CD4-positive, alpha-beta T cell (primary cell): ENCODE measurements at regions not wholly inside any gene's neighbourhood (a gene's known extent, or its start where the extent isn't known, plus 50 kb on each side); places are given as distances from the start of the nearest gene placed in this dataset.

ENCODE experiments used
- ATAC-seq: fragments of 200-7000 bp; cut with Tn5 transposase; one replicate; pipeline ENCODE4 v1.10.0; 2022; ENCODE audit warnings: mild to moderate bottlenecking; ENCODE audit not compliant: poor library complexity
- CTCF ChIA-PET: fragments of 350-600 bp; sonication (Branson Sonifier 250); formaldehyde crosslinking; loops from one replicate; lab custom pipeline; 2021; ENCODE audit warnings: antibody characterized with exemption, inconsistent platforms; lab: Charles Lee
- POLR2A ChIA-PET: fragments of 350-600 bp; sonication (Branson Sonifier 250); formaldehyde crosslinking; loops from one replicate; lab custom pipeline; 2021; ENCODE audit warnings: antibody characterized with exemption, inconsistent platforms; lab: Charles Lee
- DNase-seq, 14 experiments: peaks; one replicate each; pipeline ENCODE4 v3.0.0-alpha.2; 2013 to 2020; ENCODE audit warnings: mixed read lengths in 2 of 14
- H3K27ac ChIP-seq, 2 donors: one replicate each; pipeline versions ENCODE4 v1.5.1 to v1.7.0; 2013; ENCODE audit warnings: low read length in 2 of 2, low read depth in 1 of 2, mild to moderate bottlenecking in 1 of 2
- H3K27me3 ChIP-seq, 2 experiments: 1 replicate in 1 of 2; 2 replicates in 1 of 2; pipeline versions ENCODE4 v1.6.1 to v1.7.0; 2013; ENCODE audit warnings: low read length in 2 of 2, control low read depth in 1 of 2, mild to moderate bottlenecking in 1 of 2, moderate library complexity in 1 of 2; ENCODE audit not compliant: insufficient read depth in 2 of 2, control insufficient read depth in 1 of 2
- H3K36me3 ChIP-seq: one replicate; pipeline ENCODE4 v1.6.1; 2013; ENCODE audit warnings: low read length, control low read depth; ENCODE audit not compliant: insufficient read depth
- H3K4me1 ChIP-seq: one replicate; pipeline ENCODE4 v1.6.1; 2013; ENCODE audit warnings: low read length, control low read depth; ENCODE audit not compliant: insufficient read depth
- H3K4me3 ChIP-seq: one replicate; pipeline ENCODE4 v1.5.1; 2013; ENCODE audit warnings: mild to moderate bottlenecking, low read length, moderate library complexity
- H3K9me3 ChIP-seq, 2 experiments: 1 replicate in 1 of 2; 2 replicates in 1 of 2; pipeline versions ENCODE4 v1.6.1 to v1.7.0; 2013; ENCODE audit warnings: low read length in 2 of 2, mild to moderate bottlenecking in 2 of 2, control low read depth in 1 of 2, moderate library complexity in 1 of 2; ENCODE audit not compliant: control insufficient read depth in 1 of 2, insufficient read depth in 1 of 2
- H3K27ac Mint-ChIP-seq: one replicate; pipeline ENCODE4 v1.8.0; 2020; ENCODE audit warnings: mixed read lengths
- H3K27me3 Mint-ChIP-seq: one replicate; pipeline ENCODE4 v1.8.0; 2021; ENCODE audit warnings: mixed read lengths
- H3K36me3 Mint-ChIP-seq: one replicate; pipeline ENCODE4 v1.8.0; 2021; ENCODE audit warnings: low read depth, mixed read lengths
- H3K4me1 Mint-ChIP-seq: one replicate; pipeline ENCODE4 v1.8.0; 2021; ENCODE audit warnings: low read depth, mixed read lengths
- H3K4me3 Mint-ChIP-seq: one replicate; pipeline ENCODE4 v1.8.0; 2020; ENCODE audit warnings: mild to moderate bottlenecking, mixed read lengths
- H3K9me3 Mint-ChIP-seq: one replicate; pipeline ENCODE4 v1.8.0; 2020; ENCODE audit warnings: mixed read lengths
- intact Hi-C, 2 experiments: fragments of 100-400 bp; cut with DNase I in 1 of 2; cut with micrococcal nuclease in 1 of 2; formaldehyde crosslinking; loops; one replicate each; pipeline versions ENCODE4 v1.15.1 to v1.9.0; 2023 to 2025; cut with DNase I, micrococcal nuclease
- TF ChIP-seq, protein P1 (sequence below): fragments of 200-600 bp; IDR thresholded peaks from one replicate; pipeline ENCODE4 v1.8.0; 2022; ENCODE audit warnings: antibody characterized with exemption, mild to moderate bottlenecking

DNA sequence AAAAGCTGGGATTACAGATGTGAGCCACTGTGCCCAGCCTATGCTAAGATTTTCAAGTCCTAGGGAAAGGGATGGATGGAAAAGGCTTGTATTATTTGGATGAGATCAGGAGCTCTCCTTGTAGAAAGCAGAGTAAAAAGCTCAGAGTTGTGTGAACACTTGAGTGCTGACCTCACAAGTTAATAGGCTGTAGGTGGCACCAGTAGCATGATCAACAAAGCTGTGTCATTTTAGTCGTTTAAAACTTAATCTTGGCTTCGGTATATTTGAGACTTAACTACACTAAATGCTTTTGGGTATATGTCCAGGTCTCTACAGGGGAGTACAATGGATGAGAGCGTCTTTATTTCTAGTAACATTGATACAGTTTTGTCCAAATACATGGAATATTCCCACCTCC lies 264.2 kb downstream of the TMEM38B start:
- ATAC-seq, result no peak
- H3K9me3 ChIP-seq, result no peaks in the 10 kb centered on the region
- H3K27ac ChIP-seq, result no peak overlapping the region
- TF ChIP-seq, protein P1, sequence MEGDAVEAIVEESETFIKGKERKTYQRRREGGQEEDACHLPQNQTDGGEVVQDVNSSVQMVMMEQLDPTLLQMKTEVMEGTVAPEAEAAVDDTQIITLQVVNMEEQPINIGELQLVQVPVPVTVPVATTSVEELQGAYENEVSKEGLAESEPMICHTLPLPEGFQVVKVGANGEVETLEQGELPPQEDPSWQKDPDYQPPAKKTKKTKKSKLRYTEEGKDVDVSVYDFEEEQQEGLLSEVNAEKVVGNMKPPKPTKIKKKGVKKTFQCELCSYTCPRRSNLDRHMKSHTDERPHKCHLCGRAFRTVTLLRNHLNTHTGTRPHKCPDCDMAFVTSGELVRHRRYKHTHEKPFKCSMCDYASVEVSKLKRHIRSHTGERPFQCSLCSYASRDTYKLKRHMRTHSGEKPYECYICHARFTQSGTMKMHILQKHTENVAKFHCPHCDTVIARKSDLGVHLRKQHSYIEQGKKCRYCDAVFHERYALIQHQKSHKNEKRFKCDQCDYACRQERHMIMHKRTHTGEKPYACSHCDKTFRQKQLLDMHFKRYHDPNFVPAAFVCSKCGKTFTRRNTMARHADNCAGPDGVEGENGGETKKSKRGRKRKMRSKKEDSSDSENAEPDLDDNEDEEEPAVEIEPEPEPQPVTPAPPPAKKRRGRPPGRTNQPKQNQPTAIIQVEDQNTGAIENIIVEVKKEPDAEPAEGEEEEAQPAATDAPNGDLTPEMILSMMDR, result no peak
- ChIA-PET POLR2A (no interaction called here), CTCF (no interaction called here)
- H3K36me3 Mint-ChIP-seq, result no peaks in the 10 kb centered on the region
- H3K9me3 Mint-ChIP-seq, result peaks cover 5% of the 10 kb centered on the region
- no peak overlapping the region for H3K4me3 ChIP-seq
- DNase-seq, result no peak
- H3K36me3 ChIP-seq, result no peaks in the 10 kb centered on the region
- no peaks in the 10 kb centered on the region for H3K27me3 Mint-ChIP-seq
- H3K4me1 ChIP-seq, result no peaks in the 10 kb centered on the region
- H3K27ac Mint-ChIP-seq, result no peak overlapping the region
- H3K4me1 Mint-ChIP-seq, result no peaks in the 10 kb centered on the region
- no peaks in the 10 kb centered on the region for H3K27me3 ChIP-seq
- no peak overlapping the region for H3K4me3 Mint-ChIP-seq
- intact Hi-C loops, result no loop called here

DNA sequence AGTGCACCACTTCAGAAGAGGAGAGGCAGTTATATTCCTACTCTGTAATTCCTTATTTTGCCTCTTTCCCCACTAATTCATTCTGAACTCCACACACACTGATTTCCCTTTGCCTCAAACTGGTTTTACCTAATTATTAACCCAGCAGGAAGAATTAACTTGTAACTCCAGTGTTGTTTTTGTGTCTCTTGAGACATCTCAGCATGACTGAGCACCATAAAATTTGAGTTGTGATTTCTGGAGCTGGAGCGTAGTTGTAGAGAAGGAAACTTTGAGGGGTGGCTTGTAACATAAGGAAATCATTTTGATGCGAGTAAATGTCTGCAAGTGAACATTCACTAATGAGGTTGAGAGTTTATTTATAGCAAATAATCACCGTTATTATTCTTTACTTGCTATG lies 265.2 kb downstream of the TMEM38B start:
- H3K27ac ChIP-seq, result no peak overlapping the region
- intact Hi-C loops, result no loop called here
- H3K4me3 ChIP-seq, result no peak overlapping the region
- H3K9me3 ChIP-seq, result no peaks in the 10 kb centered on the region
- peaks cover 5% of the 10 kb centered on the region for H3K9me3 Mint-ChIP-seq
- DNase-seq, result no peak
- H3K36me3 ChIP-seq, result no peaks in the 10 kb centered on the region
- no peak overlapping the region for H3K4me3 Mint-ChIP-seq
- H3K27me3 Mint-ChIP-seq, result no peaks in the 10 kb centered on the region
- POLR2A ChIA-PET, result no interaction called here
- H3K4me1 ChIP-seq, result no peaks in the 10 kb centered on the region
- no peak for ATAC-seq
- CTCF ChIA-PET, result no interaction called here
- H3K36me3 Mint-ChIP-seq, result no peaks in the 10 kb centered on the region
- no peak overlapping the region for H3K27ac Mint-ChIP-seq
- no peaks in the 10 kb centered on the region for H3K27me3 ChIP-seq
- TF ChIP-seq, protein P1, result no peak
- H3K4me1 Mint-ChIP-seq, result no peaks in the 10 kb centered on the region

DNA sequence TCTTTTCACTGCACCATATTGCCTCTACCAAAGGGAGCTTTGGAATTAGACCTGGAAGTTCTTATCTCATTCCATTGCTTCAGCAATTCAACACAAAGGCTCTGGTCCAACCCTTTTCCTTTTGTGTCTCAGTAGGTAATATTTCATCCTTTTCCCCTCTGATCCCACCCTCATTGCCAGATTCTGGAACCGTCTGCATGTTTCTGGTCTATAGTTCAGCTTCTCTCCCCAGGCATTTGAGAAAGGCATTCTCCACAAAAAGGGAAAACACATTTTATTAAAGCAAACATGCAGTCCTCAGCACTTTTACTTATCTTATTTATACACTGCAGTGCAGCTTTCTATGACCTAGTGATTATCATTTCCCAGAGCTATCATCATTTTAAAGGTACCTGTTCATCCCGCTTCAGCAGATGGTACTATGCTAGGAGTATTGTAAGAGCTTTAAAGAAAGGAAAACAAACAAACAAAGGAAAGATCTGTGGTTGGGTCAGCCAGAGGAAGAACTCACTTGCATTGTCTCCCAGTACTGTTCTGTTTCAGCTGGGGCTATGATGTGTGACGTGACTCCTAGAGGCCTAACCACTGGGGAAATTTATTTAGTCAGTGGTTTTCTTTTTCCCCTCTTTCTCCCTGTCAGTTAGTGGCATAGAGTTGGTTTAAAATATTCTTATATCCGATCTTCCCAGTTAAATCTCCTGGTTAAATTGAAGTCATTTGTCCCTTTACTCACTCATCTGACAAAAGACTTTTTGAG lies 269.2 kb downstream of the TMEM38B start:
- CTCF ChIA-PET, result no interaction called here
- Mint-ChIP-seq H3K27me3 (no peaks in the 10 kb centered on the region), H3K4me3 (no peak overlapping the region), H3K36me3 (no peaks in the 10 kb centered on the region), H3K27ac (no peak overlapping the region), H3K4me1 (no peaks in the 10 kb centered on the region), H3K9me3 (no peaks in the 10 kb centered on the region)
- no peaks in the 10 kb centered on the region for H3K4me1 ChIP-seq
- ATAC-seq (no peak), DNase-seq (no peak)
- intact Hi-C loops, result no loop called here
- no peak overlapping the region for H3K27ac ChIP-seq
- no peaks in the 10 kb centered on the region for H3K9me3 ChIP-seq
- H3K27me3 ChIP-seq, result no peaks in the 10 kb centered on the region
- TF ChIP-seq, protein P1, result no peak
- no peak overlapping the region for H3K4me3 ChIP-seq
- H3K36me3 ChIP-seq, result no peaks in the 10 kb centered on the region
- POLR2A ChIA-PET, result no interaction called here
